ENCODE measurements at regions not wholly inside any gene's neighbourhood (a gene's known extent, or its start where the extent isn't known, plus 50 kb on each side); places are given as distances from the start of the nearest gene placed in this dataset.

- TF ChIP-seq REST (IDR thresholded peaks at IDR 0.05), result no peak
- TF ChIP-seq CTCF (IDR thresholded peaks at IDR 0.05), result no peak
- no peak for TF ChIP-seq SREBF2 (IDR thresholded peaks at IDR 0.05)
- no peak for TF ChIP-seq CHD2 (IDR thresholded peaks at IDR 0.05; ENCODE audit: low read length, partially characterized antibody)
- TF ChIP-seq HDAC2 (IDR thresholded peaks at IDR 0.05), result no peak
- TF ChIP-seq CEBPB (IDR thresholded peaks at IDR 0.05), result no peak
- no peak for TF ChIP-seq RCOR1 (IDR thresholded peaks at IDR 0.05; ENCODE audit: low read depth, low read length)
- TF ChIP-seq EP300 (IDR thresholded peaks at IDR 0.05), result no peak
- TF ChIP-seq RARB (CRISPR knock-in tag; IDR thresholded peaks at IDR 0.05), result no peak
Measured at GRCh38 chrX:40182095-40182494, 84.3 kb upstream of the BCOR start.
